HG03460 (cell line): ENCODE measurements at regions not wholly inside any gene's neighbourhood (a gene's known extent, or its start where the extent isn't known, plus 50 kb on each side); places are given as distances from the start of the nearest gene placed in this dataset.

ENCODE experiments used
- ATAC-seq: cut with Tn5 transposase; IDR thresholded peaks from one replicate; pipeline ENCODE4 v1.9.1; 2021; ENCODE audit not compliant: unreplicated experiment

DNA sequence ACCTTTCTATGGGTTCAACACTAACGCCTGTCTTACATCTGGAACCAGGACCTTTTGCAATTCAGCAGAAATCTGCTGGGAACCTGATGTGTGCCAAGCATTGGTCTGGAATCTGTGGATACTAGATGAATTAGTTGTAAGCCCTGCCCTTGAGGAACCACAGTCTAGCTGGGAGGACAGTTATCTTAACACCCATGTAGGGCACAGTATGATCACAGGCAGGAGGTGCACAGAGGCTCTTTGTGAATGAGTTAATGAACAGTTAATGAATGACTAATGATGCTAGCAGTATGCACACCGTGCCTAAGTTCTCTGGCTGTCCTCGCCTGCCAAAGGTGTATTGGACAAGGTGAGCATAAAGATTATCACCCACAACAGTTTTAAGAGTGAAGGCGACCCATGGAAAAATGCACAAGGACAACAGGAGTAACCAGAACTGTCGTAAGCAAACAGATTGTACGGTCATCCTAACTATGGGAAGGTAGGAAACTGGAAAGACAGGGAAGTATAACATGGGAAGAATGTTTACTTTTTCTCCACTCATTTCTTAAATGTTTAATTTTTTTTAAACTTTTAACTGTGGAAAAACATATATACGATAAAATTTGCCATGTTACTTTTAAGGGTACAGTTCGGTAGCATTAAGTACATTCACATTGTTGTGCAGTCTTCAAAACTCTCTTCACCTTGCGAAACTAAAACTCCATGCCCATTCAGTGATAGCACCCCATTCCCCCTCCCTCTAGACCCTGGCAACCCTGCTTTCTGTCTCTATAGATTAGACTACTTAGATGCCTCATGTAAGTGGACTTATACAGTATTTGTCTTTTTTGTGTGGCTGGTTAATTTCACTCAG, 139.9 kb downstream of the CXCL12 start:
- ATAC-seq: no peak

DNA sequence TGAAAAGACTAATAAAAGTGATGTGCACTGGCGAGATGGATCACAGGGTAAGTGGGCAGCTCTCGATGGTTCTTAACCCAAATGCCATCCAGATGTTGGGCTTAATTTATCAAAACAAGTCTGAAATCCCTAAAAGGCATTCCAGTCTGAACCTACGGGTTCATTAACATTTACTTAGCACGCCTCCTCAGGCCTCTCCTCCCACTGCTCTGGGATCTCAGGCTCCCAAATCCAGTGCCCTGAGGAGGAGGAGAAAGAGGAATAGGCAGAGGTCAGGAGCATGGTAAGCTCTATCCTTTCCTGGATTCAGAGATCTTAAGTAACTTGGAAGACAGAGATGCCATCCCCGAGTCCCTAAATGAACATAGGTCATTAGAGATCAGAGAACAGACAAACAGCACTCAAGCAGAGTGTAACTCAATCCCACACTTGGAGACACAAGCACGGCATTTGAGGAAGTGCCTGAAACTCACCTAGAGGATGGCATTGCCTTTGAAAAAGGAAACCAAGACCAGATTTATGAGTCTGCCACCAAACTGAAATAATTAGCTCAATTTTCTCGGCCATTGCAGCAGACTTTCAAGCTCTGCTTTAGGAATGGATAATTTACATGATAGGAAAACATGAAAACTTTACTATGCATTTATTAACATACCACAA, 140.9 kb downstream of the CXCL12 start:
- no peak for ATAC-seq

- no peak for ATAC-seq
Measured at GRCh38 chr10:44242826-44243225, 142.1 kb downstream of the CXCL12 start.

DNA sequence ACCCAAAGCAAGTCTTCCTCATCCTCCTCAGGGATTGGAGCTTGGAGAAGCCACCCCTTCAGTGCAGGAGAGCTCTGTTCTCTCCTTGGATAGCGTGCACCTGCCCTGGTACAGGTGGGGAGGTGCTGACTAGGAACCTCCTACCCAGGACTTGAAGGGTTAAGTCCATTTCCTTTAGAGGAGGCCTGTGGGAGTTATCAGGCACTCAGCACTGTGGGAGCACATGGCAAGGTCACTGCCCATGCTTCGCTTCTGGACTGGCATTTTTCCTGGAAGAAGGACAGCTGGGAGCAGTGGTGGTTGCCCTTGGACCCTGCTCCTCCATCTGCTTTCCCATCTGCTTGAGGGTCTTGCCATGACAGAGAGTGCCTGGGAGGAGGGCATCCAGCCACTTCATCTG, 142.8 kb downstream of the CXCL12 start:
- no peak for ATAC-seq

DNA sequence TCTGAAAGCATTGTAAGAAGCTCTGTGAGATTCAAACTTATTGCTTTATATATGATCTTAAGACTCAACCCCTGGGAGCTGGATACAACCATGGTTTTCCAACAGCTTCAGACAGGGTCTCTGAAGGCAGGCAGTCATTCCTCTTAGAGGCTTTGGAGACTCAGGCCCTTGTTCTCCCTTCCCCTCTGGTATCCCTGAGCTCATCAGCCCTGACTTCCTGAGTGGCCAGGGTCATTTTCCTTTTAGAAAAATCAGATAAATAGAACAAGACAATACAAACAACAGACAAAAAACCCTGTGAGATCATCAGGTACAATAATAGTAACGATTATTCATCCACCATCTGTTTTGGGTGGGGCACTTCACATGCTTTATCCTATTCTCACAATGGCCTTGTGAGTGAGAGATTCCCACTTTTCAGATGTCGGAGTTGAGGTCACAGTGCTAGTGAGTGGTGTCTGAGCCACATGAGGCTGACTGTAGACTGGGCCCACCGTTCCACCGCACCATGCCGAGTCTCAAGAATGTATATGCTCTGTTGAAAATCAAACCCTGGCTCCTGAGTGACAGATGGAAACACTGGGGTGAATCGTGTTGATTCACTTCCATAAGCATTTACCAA, 144.2 kb downstream of the CXCL12 start:
- no peak for ATAC-seq

GRCh38 chr10:44238212-44238611, 146.7 kb downstream of the CXCL12 start:
- no peak for ATAC-seq

DNA sequence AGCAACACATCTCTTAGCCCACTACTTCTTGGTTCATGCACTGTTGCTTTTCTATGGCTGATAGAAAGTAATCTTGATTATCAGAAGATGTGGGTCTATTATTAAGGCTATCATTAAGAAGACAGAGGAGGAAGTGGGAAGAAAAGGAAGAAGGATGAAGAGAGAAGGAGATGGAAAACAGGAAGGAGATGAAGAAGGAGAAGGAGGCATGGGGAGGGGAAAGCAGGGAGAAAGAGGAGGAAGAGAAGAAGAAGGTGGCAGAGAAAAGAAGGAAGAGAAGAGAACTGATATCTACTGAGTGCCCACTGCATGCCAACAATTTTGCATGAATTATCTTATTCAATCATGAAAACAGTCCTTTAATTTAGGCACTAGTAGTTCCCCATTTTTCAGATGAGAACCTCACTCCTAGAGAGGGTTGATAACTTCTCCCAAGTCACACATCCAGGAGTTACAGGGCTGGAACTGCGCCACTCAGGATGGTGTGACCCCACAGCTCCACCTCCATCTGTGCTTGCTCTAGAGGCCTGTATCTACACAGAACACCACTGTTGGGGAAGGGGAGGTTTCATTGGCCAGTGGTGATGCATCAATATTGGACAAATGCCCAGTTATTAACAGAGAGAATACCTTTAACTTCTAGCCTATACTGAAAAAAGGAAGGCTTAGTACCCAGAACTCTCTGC, 147.4 kb downstream of the CXCL12 start:
- no peak for ATAC-seq

GRCh38 chr10:44235363-44235762, 149.5 kb downstream of the CXCL12 start:
- ATAC-seq: no peak

DNA sequence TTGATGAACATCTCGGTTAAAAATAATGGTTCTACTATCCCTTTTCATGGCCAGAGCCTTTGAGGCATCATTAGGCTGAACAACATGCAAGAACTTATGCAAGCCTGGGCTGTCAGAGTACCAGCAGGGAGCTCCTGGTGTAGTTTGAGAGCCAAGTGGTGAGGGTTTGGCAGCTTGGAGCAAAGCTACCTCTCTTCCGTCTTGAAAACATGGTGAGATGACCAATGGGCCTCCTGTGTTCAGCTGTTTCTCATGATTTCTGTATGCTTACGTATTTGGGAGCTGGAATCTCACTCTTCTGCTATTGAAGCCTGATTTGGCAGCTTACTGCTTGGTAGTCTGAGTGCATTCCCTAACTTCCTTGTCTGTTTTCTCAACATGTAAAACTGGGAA, 150.4 kb downstream of the CXCL12 start:
- no peak for ATAC-seq

- no peak for ATAC-seq
Measured at GRCh38 chr10:44233561-44234482, 151.1 kb downstream of the CXCL12 start.

- no peak for ATAC-seq
Measured at GRCh38 chr10:44217274-44217820, 167.6 kb downstream of the CXCL12 start.

- ATAC-seq: no peak
Measured at GRCh38 chr10:44216073-44216472, 168.8 kb downstream of the CXCL12 start.

GRCh38 chr10:44209811-44210210, 175.1 kb downstream of the CXCL12 start:
- ATAC-seq: no peak

GRCh38 chr10:44207160-44207559, 177.7 kb downstream of the CXCL12 start:
- ATAC-seq: no peak

- ATAC-seq: no peak
Measured at GRCh38 chr10:44206127-44206818, 178.6 kb downstream of the CXCL12 start.

DNA sequence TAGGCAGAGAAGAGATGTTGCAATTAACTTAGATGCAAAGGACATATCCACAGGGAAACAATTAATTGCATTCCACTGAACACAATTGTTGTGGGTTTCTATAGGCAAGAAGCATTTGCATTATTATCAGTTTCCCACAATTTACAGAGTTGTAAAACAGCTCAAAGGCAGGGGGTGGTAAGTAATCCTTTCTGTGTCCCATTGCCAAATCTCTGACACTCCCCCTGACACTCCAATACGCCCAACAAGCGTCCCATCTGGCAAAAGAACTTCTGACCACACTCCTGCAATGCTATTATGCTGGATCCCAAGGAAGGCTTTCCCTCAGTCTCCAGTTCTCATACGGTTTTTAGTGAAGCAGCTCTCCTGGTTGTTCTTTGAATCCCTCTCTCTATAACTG, 179.8 kb downstream of the CXCL12 start:
- no peak for ATAC-seq

DNA sequence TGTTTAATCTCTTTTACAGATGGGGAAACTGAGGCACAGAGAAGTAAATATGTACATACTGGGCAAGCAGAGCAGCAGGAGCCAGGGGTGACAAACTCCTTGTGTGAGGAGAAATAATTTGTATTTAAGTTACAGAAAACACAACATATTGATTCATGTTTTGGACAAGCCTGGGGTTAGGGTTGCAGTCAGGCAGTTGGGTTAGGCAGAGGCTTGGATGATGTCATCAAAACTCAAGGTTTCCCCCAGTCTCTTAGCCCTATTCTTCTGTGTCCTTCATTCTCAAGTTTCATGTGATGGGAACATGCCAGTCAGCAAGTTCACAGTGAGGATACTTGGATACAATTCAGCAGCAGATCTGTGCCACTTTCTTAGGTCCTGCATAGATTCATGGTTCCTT, 181.4 kb downstream of the CXCL12 start:
- no peak for ATAC-seq

DNA sequence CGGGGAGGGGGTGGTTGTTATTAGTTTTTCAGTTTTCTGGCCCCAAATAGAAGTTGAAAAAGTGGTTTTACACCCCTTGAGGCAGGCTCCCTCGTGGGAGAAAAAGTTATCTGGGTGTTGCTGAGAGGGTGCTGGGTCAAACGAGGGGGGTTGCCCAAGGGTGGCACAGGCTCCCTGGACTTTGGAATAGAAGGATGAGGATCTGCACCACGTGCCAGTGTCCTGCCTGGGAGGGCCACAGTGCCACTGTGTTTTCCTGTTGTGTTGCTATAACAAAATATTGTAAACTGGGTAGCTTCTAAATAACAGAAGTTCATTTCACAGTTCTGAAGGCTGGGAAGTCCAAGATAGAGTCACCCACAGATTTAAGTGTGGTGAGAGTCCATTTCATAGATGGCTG, 181.9 kb downstream of the CXCL12 start:
- no peak for ATAC-seq

GRCh38 chr10:44201656-44202055, 183.2 kb downstream of the CXCL12 start:
- no peak for ATAC-seq

DNA sequence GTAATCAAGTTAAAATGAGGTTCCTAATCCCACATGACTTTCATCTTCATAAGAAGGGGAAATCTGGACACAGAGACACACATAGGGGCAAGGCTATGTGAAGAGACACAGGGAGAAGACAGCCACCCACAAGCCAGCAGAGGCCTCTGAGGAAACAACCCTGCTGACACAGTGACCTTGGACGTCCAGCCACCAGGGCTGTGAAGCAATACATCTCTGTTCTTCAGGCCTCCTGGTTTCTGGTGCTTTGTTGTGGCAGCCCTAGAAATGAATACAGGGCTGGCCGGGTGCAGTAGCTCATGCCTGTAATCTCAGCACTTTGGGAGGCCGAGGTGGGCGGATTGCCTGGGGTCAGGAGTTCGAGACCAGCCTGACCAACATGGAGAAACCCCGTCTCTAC, 183.9 kb downstream of the CXCL12 start:
- ATAC-seq: no peak
